Activated CD4-positive, alpha-beta memory T cell treated with anti-CD3 and anti-CD28 coated beads, Interleukin-2, amount 10 ng/mL, durations not matched to agents 7 days and 5 days (primary cell): ENCODE measurements at regions not wholly inside any gene's neighbourhood (a gene's known extent, or its start where the extent isn't known, plus 50 kb on each side); places are given as distances from the start of the nearest gene placed in this dataset.
"Not testable (repeated sequence)": the region's sequence is repeated elsewhere in the genome, so short reads cannot be mapped to it uniquely, and the experiment has no call there.

Experiments used
- CTCF ChIA-PET: fragments of 350-600 bp; sonication (Branson Sonifier 250); formaldehyde crosslinking; loops from one replicate; lab custom pipeline; 2021; ENCODE audit warnings: antibody characterized with exemption, inconsistent platforms; lab: Charles Lee
- POLR2A ChIA-PET: fragments of 350-600 bp; sonication (Branson Sonifier 250); formaldehyde crosslinking; loops from one replicate; lab custom pipeline; 2021; ENCODE audit warnings: antibody characterized with exemption; lab: Charles Lee
- DNase-seq: peaks from one replicate; pipeline ENCODE4 v3.0.0-alpha.2; 2020
- H3K27ac Mint-ChIP-seq: one replicate; pipeline ENCODE4 v1.8.0; 2021; ENCODE audit warnings: mild to moderate bottlenecking, mixed read lengths
- H3K27me3 Mint-ChIP-seq: one replicate; pipeline ENCODE4 v1.8.0; 2021; ENCODE audit warnings: mixed read lengths
- H3K36me3 Mint-ChIP-seq: one replicate; pipeline ENCODE4 v1.8.0; 2021; ENCODE audit warnings: low read depth, mixed read lengths
- H3K4me1 Mint-ChIP-seq: one replicate; pipeline ENCODE4 v1.8.0; 2021; ENCODE audit warnings: mixed read lengths
- H3K4me3 Mint-ChIP-seq: one replicate; pipeline ENCODE4 v1.8.0; 2021; ENCODE audit warnings: mild to moderate bottlenecking, mixed read lengths
- H3K9me3 Mint-ChIP-seq: one replicate; pipeline ENCODE4 v1.8.0; 2021; ENCODE audit warnings: mixed read lengths

GRCh38 chr10:87416892-87417291 lies 59.3 kb downstream of the NUTM2D start:
- CTCF ChIA-PET, H3K4me3 Mint-ChIP-seq, H3K27ac Mint-ChIP-seq, H3K4me1 Mint-ChIP-seq, DNase-seq, H3K36me3 Mint-ChIP-seq, H3K9me3 Mint-ChIP-seq, POLR2A ChIA-PET: not testable (repeated sequence)
- H3K27me3 Mint-ChIP-seq: peaks cover 27% of the 10 kb centered on the region

- H3K4me3 Mint-ChIP-seq, H3K9me3 Mint-ChIP-seq, DNase-seq, H3K27ac Mint-ChIP-seq, H3K36me3 Mint-ChIP-seq, POLR2A ChIA-PET, H3K4me1 Mint-ChIP-seq, CTCF ChIA-PET: not testable (repeated sequence)
- H3K27me3 Mint-ChIP-seq: peaks cover 29% of the 10 kb centered on the region
Observed at GRCh38 chr10:87422641-87423040, 65.1 kb downstream of the NUTM2D start.

- H3K9me3 Mint-ChIP-seq, POLR2A ChIA-PET, H3K36me3 Mint-ChIP-seq: not testable (repeated sequence)
Observed at GRCh38 chr10:87424697-87425373, 67.3 kb downstream of the NUTM2D start.

GRCh38 chr10:87433836-87434235 lies 70.9 kb upstream of the MINPP1 start:
- H3K27ac Mint-ChIP-seq, H3K9me3 Mint-ChIP-seq, CTCF ChIA-PET, H3K4me1 Mint-ChIP-seq, DNase-seq, POLR2A ChIA-PET, H3K27me3 Mint-ChIP-seq, H3K36me3 Mint-ChIP-seq, H3K4me3 Mint-ChIP-seq: not testable (repeated sequence)

More at GRCh38 chr10:87424697-87425373, 67.3 kb downstream of the NUTM2D start:
- H3K4me1 Mint-ChIP-seq, H3K27ac Mint-ChIP-seq, CTCF ChIA-PET, H3K4me3 Mint-ChIP-seq, DNase-seq: not testable (repeated sequence)
- peaks cover 30% of the 10 kb centered on the region for H3K27me3 Mint-ChIP-seq

GRCh38 chr10:87435295-87435826 lies 69.3 kb upstream of the MINPP1 start:
- POLR2A ChIA-PET, H3K4me3 Mint-ChIP-seq, H3K27ac Mint-ChIP-seq, H3K27me3 Mint-ChIP-seq, CTCF ChIA-PET, H3K9me3 Mint-ChIP-seq, H3K36me3 Mint-ChIP-seq, H3K4me1 Mint-ChIP-seq, DNase-seq: not testable (repeated sequence)

GRCh38 chr10:87436104-87436503 lies 68.6 kb upstream of the MINPP1 start:
- H3K36me3 Mint-ChIP-seq, H3K9me3 Mint-ChIP-seq, H3K27me3 Mint-ChIP-seq, H3K27ac Mint-ChIP-seq, H3K4me1 Mint-ChIP-seq, POLR2A ChIA-PET, CTCF ChIA-PET, H3K4me3 Mint-ChIP-seq: not testable (repeated sequence)
- peak; percentile 17 for DNase-seq

GRCh38 chr10:87437450-87437849 lies 67.2 kb upstream of the MINPP1 start:
- H3K27ac Mint-ChIP-seq, H3K36me3 Mint-ChIP-seq, H3K27me3 Mint-ChIP-seq, H3K9me3 Mint-ChIP-seq, H3K4me1 Mint-ChIP-seq, H3K4me3 Mint-ChIP-seq, CTCF ChIA-PET, DNase-seq, POLR2A ChIA-PET: not testable (repeated sequence)
